GM23248 (cell line): ENCODE measurements at regions not wholly inside any gene's neighbourhood (a gene's known extent, or its start where the extent isn't known, plus 50 kb on each side); places are given as distances from the start of the nearest gene placed in this dataset.

ENCODE experiments used
- EZH2 ChIP-seq: fragments of 200-600 bp; sonication (generic); IDR thresholded peaks from 2 replicates; pipeline ENCODE4 v1.6.1; 2018; ENCODE audit warnings: antibody characterized with exemption, mild to moderate bottlenecking; ENCODE audit not compliant: insufficient read depth, poor library complexity, severe bottlenecking
- EZH2phosphoT487 ChIP-seq: fragments of 200-600 bp; sonication (generic); IDR thresholded peaks from 2 replicates; pipeline ENCODE4 v1.6.1; 2018; ENCODE audit warnings: antibody characterized with exemption, moderate library complexity, mild to moderate bottlenecking, low read depth; ENCODE audit not compliant: insufficient read depth

DNA sequence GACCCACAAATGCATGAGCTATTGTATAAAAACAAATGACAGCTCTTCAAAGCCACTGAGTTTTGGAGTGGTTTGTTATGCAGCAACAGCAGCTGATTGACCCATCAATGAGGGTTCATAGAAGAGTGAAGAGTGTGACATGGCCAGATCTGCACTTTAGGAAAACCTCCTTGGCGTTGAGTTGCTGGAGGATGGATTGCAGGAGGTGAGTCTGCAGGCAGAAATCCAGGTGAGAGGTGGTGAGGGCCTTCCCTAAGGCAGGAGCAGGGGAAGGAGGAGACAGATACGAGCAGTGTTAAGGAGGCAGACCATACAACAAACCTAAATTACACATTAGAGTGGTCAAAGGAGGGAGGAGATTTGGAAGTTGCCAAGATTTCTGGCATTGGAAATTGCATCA, 169.3 kb upstream of the CSF3R start:
- no peak for TF ChIP-seq EZH2
- no peak for TF ChIP-seq EZH2phosphoT487
